Panc1 (cell line): ENCODE measurements at regions not wholly inside any gene's neighbourhood (a gene's known extent, or its start where the extent isn't known, plus 50 kb on each side); places are given as distances from the start of the nearest gene placed in this dataset.

ENCODE experiments used
- ATAC-seq: fragments of 200-7000 bp; cut with Tn5 transposase; 2 replicates; pipeline ENCODE4 v1.9.1; 2020; ENCODE audit warnings: mild to moderate bottlenecking, moderate library complexity
- BruUV-seq: library from RNA; stranded (reverse); fragments of 400-500 nt; replicated peaks from 2 replicates; lab custom pipeline; 2021; lab: Mats Ljungman, UMichigan
- CTCF ChIA-PET: fragments of 300-600 bp; sonication (Branson Sonifier 250); formaldehyde crosslinking; loops from one replicate; lab custom pipeline; 2022; ENCODE audit warnings: antibody characterized with exemption; lab: Charles Lee
- POLR2A ChIA-PET: fragments of 300-600 bp; sonication (Branson Sonifier 250); formaldehyde crosslinking; loops from one replicate; lab custom pipeline; 2022; ENCODE audit warnings: antibody characterized with exemption; lab: Charles Lee
- DNase-seq: peaks from one replicate; pipeline ENCODE4 v3.0.0-alpha.2; 2010; ENCODE audit warnings: low read depth, low spot score
- H3K27ac ChIP-seq: 2 replicates; pipeline ENCODE4 v1.5.1; 2011; ENCODE audit warnings: mild to moderate bottlenecking, low read length, inconsistent platforms
- H3K27me3 ChIP-seq: fragments of 200-500 bp; sonication (Bioruptor generic); 2 replicates; pipeline ENCODE4 v1.6.0; 2014; ENCODE audit warnings: low read length, inconsistent platforms; ENCODE audit not compliant: control insufficient read depth, insufficient read depth
- H3K36me3 ChIP-seq: fragments of 200-500 bp; sonication (Bioruptor generic); 2 replicates; pipeline ENCODE4 v1.5.1; 2014; ENCODE audit warnings: inconsistent platforms, mild to moderate bottlenecking, low read length, moderate library complexity; ENCODE audit not compliant: control insufficient read depth, insufficient read depth
- H3K4me1 ChIP-seq: 2 replicates; pipeline ENCODE4 v1.5.1; 2011; ENCODE audit warnings: inconsistent platforms, mild to moderate bottlenecking, low read length, moderate library complexity; ENCODE audit not compliant: control insufficient read depth, insufficient read depth
- H3K4me3 ChIP-seq, 2 experiments: 2 replicates each; pipeline ENCODE4 v1.5.1; 2011 to 2012; ENCODE audit warnings: low read depth in 2 of 2, low read length in 2 of 2, mild to moderate bottlenecking in 2 of 2, inconsistent platforms in 1 of 2, moderate library complexity in 1 of 2
- H3K9me3 ChIP-seq: fragments of 200-500 bp; sonication (Bioruptor generic); 2 replicates; pipeline ENCODE4 v1.5.1; 2014; ENCODE audit warnings: low read depth, mild to moderate bottlenecking, inconsistent platforms, low read length, moderate library complexity; ENCODE audit not compliant: control insufficient read depth, insufficient read depth
- CTCF ChIP-seq: fragments of 450-650 bp; IDR thresholded peaks from 2 replicates; pipeline ENCODE4 v1.5.1; 2017; ENCODE audit warnings: mild to moderate bottlenecking
- POLR2AphosphoS5 ChIP-seq: IDR thresholded peaks from 2 replicates; pipeline ENCODE4 v1.6.1; 2012; ENCODE audit warnings: mild to moderate bottlenecking, low read depth, low read length, moderate library complexity
- SIN3A ChIP-seq: IDR thresholded peaks from 2 replicates; pipeline ENCODE4 v1.6.1; 2012; ENCODE audit warnings: low read depth, mild to moderate bottlenecking, low read length, moderate library complexity, borderline replicate concordance; ENCODE audit not compliant: insufficient read depth
- TCF7L2 ChIP-seq: IDR thresholded peaks from 2 replicates; pipeline ENCODE4 v1.6.1; 2011; ENCODE audit warnings: mild to moderate bottlenecking, low read depth, low read length, inconsistent platforms
- in situ Hi-C: cut with HindIII; loops from 2 replicates; pipeline ENCODE4 v1.10.0; 2016; ENCODE audit warnings: low sequenced_read_pairs, low pct_unique_long_range_greater_than_20kb
- intact Hi-C: fragments of 100-400 bp; cut with micrococcal nuclease; formaldehyde crosslinking; loops from one replicate; pipeline ENCODE4 v1.10.0; 2022; ENCODE audit not compliant: unreplicated experiment
- TF ChIP-seq, protein P1 (sequence below), 2 experiments: IDR thresholded peaks; 2 replicates each; pipeline ENCODE4 v1.6.1; 2011 to 2012; ENCODE audit warnings: low read depth in 2 of 2, control low read depth in 1 of 2, low read length in 1 of 2, mild to moderate bottlenecking in 1 of 2, moderate library complexity in 1 of 2; ENCODE audit not compliant: insufficient read depth in 1 of 2

GRCh38 chr5:166961028-166961427 is 1330.4 kb upstream of the WWC1 start:
- Histone ChIP-seq H3K27me3 (no peaks in the 10 kb centered on the region), H3K9me3 (no peaks in the 10 kb centered on the region), H3K4me3 (no peak overlapping the region), H3K27ac (no peak overlapping the region), H3K4me1 (no peaks in the 10 kb centered on the region), H3K36me3 (no peaks in the 10 kb centered on the region)
- ATAC-seq (no peak), DNase-seq (no peak)
- CTCF ChIA-PET: no interaction called here
- intact Hi-C loops (loop anchor here (5.0 kb wide), 1 partner anchor 606 kb away; no protein-coding TSS in a partner anchor), in situ Hi-C loops (no loop called here)
- POLR2A ChIA-PET: no interaction called here
- TF ChIP-seq CTCF (peak; percentile 45), TCF7L2 (no peak)
- no TSS peak for BruUV-seq

DNA sequence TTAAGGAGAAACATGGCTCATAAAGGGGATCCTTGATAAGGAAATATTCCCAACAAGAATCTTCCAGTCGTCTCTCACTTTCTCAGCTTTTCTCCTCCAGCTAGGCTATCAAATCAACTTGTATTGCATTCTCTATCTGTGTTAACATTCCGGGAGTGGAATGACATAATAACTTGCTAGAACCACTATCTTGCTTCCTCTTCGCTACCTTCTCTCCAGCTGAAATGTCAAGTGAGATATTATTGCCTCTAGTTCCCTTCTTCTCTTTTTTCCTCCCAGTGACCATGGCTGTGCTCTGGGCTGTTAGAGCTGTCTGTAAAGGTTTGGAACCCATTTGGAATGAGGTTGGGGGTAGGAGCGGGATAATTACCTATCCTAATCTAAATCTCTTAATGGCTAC is 1329.5 kb upstream of the WWC1 start:
- no peak overlapping the region for H3K27ac ChIP-seq
- in situ Hi-C loops: no loop called here
- no peaks in the 10 kb centered on the region for H3K36me3 ChIP-seq
- H3K4me3 ChIP-seq: no peak overlapping the region
- H3K9me3 ChIP-seq: no peaks in the 10 kb centered on the region
- intact Hi-C loops: loop anchor here (5.0 kb wide), 1 partner anchor 605 kb away; no protein-coding TSS in a partner anchor
- H3K4me1 ChIP-seq: no peaks in the 10 kb centered on the region
- CTCF ChIA-PET: no interaction called here
- POLR2A ChIA-PET: no interaction called here
- TF ChIP-seq CTCF: no peak
- TF ChIP-seq, protein P1, sequence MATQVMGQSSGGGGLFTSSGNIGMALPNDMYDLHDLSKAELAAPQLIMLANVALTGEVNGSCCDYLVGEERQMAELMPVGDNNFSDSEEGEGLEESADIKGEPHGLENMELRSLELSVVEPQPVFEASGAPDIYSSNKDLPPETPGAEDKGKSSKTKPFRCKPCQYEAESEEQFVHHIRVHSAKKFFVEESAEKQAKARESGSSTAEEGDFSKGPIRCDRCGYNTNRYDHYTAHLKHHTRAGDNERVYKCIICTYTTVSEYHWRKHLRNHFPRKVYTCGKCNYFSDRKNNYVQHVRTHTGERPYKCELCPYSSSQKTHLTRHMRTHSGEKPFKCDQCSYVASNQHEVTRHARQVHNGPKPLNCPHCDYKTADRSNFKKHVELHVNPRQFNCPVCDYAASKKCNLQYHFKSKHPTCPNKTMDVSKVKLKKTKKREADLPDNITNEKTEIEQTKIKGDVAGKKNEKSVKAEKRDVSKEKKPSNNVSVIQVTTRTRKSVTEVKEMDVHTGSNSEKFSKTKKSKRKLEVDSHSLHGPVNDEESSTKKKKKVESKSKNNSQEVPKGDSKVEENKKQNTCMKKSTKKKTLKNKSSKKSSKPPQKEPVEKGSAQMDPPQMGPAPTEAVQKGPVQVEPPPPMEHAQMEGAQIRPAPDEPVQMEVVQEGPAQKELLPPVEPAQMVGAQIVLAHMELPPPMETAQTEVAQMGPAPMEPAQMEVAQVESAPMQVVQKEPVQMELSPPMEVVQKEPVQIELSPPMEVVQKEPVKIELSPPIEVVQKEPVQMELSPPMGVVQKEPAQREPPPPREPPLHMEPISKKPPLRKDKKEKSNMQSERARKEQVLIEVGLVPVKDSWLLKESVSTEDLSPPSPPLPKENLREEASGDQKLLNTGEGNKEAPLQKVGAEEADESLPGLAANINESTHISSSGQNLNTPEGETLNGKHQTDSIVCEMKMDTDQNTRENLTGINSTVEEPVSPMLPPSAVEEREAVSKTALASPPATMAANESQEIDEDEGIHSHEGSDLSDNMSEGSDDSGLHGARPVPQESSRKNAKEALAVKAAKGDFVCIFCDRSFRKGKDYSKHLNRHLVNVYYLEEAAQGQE (IDR thresholded peaks at IDR 0.05; ENCODE audit: insufficient read depth in 1 of 2, low read depth in 2 of 2, low read length in 1 of 2): no peak
- no peak for TF ChIP-seq SIN3A
- no peak for TF ChIP-seq TCF7L2
- TF ChIP-seq POLR2AphosphoS5: no peak
- H3K27me3 ChIP-seq: no peaks in the 10 kb centered on the region
- no peak for DNase-seq
- ATAC-seq: no peak
- no TSS peak for BruUV-seq
